Keratinocyte (primary cell): ENCODE measurements at regions not wholly inside any gene's neighbourhood (a gene's known extent, or its start where the extent isn't known, plus 50 kb on each side); places are given as distances from the start of the nearest gene placed in this dataset.

Experiments
- DNase-seq: peaks from one replicate; pipeline ENCODE4 v3.0.0-alpha.2; 2011; ENCODE audit warnings: low read depth, missing footprints, low spot score
- FAIRE-seq: peaks from 2 replicates; lab custom pipeline; 2011; peaks lifted over from hg19 to GRCh38; lab: Jason Lieb, UNC
- H2AFZ ChIP-seq: 2 replicates; pipeline ENCODE4 v1.6.0; 2012; ENCODE audit warnings: low read length, control low read depth, inconsistent platforms; ENCODE audit not compliant: control insufficient read depth
- H3K27ac ChIP-seq: 2 replicates; pipeline ENCODE4 v1.5.1; 2011; ENCODE audit warnings: low read length; ENCODE audit not compliant: control insufficient read depth, insufficient read depth
- H3K27me3 ChIP-seq: 3 replicates; pipeline ENCODE4 v1.6.0; 2011; ENCODE audit warnings: low read length; ENCODE audit not compliant: control insufficient read depth, insufficient read depth; ENCODE audit errors: extremely low read depth
- H3K36me3 ChIP-seq, 2 experiments: 2 replicates in 1 of 2; 3 replicates in 1 of 2; pipeline ENCODE4 v1.5.1; 2011; ENCODE audit warnings: low read length in 2 of 2, mild to moderate bottlenecking in 1 of 2; ENCODE audit not compliant: control insufficient read depth in 2 of 2, insufficient read depth in 2 of 2; ENCODE audit errors: extremely low read depth in 1 of 2
- H3K4me1 ChIP-seq: 3 replicates; pipeline ENCODE4 v1.5.1; 2011; ENCODE audit warnings: low read length; ENCODE audit not compliant: control insufficient read depth, insufficient read depth; ENCODE audit errors: extremely low read depth
- H3K4me2 ChIP-seq: 3 replicates; pipeline ENCODE4 v1.6.0; 2011; ENCODE audit warnings: low read depth, low read length; ENCODE audit not compliant: control insufficient read depth, insufficient read depth; ENCODE audit errors: extremely low read depth
- H3K4me3 ChIP-seq, 3 experiments: fragments of 200-600 bp in 1 of 3; sonication (generic) in 1 of 3; 2 replicates in 2 of 3; 3 replicates in 1 of 3; pipeline ENCODE4 v1.5.1; 2011 to 2016; ENCODE audit warnings: low read length in 3 of 3, mild to moderate bottlenecking in 3 of 3, control low read depth in 2 of 3, inconsistent platforms in 1 of 3, low read depth in 1 of 3, mixed read lengths in 1 of 3, mixed run types in 1 of 3, moderate library complexity in 1 of 3; ENCODE audit not compliant: control insufficient read depth in 2 of 3, insufficient read depth in 2 of 3; ENCODE audit errors: extremely low read depth in 1 of 3
- H3K79me2 ChIP-seq: 2 replicates; pipeline ENCODE4 v1.6.0; 2012; ENCODE audit warnings: low read length; ENCODE audit not compliant: control insufficient read depth, insufficient read depth
- H3K9ac ChIP-seq: 3 replicates; pipeline ENCODE4 v1.6.0; 2011; ENCODE audit warnings: low read length; ENCODE audit not compliant: control insufficient read depth, insufficient read depth; ENCODE audit errors: extremely low read depth
- H3K9me1 ChIP-seq: 3 replicates; pipeline ENCODE4 v1.6.0; 2011; ENCODE audit warnings: low read length; ENCODE audit not compliant: control insufficient read depth, insufficient read depth; ENCODE audit errors: extremely low read depth
- H3K9me3 ChIP-seq: 2 replicates; pipeline ENCODE4 v1.5.1; 2012; ENCODE audit warnings: low read depth, low read length; ENCODE audit not compliant: control insufficient read depth
- H4K20me1 ChIP-seq: 3 replicates; pipeline ENCODE4 v1.6.0; 2011; ENCODE audit warnings: low read length; ENCODE audit not compliant: control insufficient read depth, insufficient read depth; ENCODE audit errors: extremely low read depth
- CTCF ChIP-seq, 3 experiments: IDR thresholded peaks in 1 of 3; conservative IDR thresholded peaks in 1 of 3; optimal IDR thresholded peaks in 1 of 3; 2 replicates in 2 of 3; 3 replicates in 1 of 3; pipeline versions ENCODE3 to v1.5.1; 2011; ENCODE audit warnings: low read length in 3 of 3, mild to moderate bottlenecking in 3 of 3, moderate library complexity in 2 of 3, control low read depth in 1 of 3, inconsistent platforms in 1 of 3; ENCODE audit not compliant: insufficient read depth in 2 of 3; ENCODE audit errors: extremely low read depth in 1 of 3
- EZH2 ChIP-seq: IDR thresholded peaks from one replicate; pipeline ENCODE4 v1.6.1; 2012; ENCODE audit warnings: inconsistent platforms, mild to moderate bottlenecking, low read length, moderate library complexity
- dilution Hi-C: fragments of 300-500 bp; cut with MboI; formaldehyde crosslinking; loops from one replicate; pipeline ENCODE4 v1.7.0; 2020; ENCODE audit warnings: low sequenced_read_pairs; ENCODE audit not compliant: extremely low pct_ligation_motif_present

- Histone ChIP-seq H3K4me2 (no peak overlapping the region), H3K27ac (no peak overlapping the region), H3K36me3 (no peaks in the 10 kb centered on the region), H3K9me3 (no peaks in the 10 kb centered on the region), H3K27me3 (no peaks in the 10 kb centered on the region), H2AFZ (no peak overlapping the region), H3K9me1 (no peaks in the 10 kb centered on the region), H4K20me1 (no peaks in the 10 kb centered on the region), H3K4me3 (no peak overlapping the region), H3K79me2 (no peaks in the 10 kb centered on the region), H3K4me1 (no peaks in the 10 kb centered on the region), H3K9ac (no peak overlapping the region)
- FAIRE-seq (no peak), DNase-seq (no peak)
- dilution Hi-C loops, result no loop called here
- TF ChIP-seq CTCF (optimal IDR thresholded peaks at IDR 0.05 in 1 of 3, IDR thresholded peaks at IDR 0.05 in 1 of 3, conservative IDR thresholded peaks at IDR 0.05 in 1 of 3; ENCODE audit: extremely low read depth in 1 of 3, insufficient read depth in 2 of 3, low read length in 3 of 3) (no peak), EZH2 (no peak)
These were observed 249.9 kb upstream of the LRTM1 start for GRCh38 chr3:55177749-55178148.

- no peaks in the 10 kb centered on the region for H3K4me1 ChIP-seq
- no peaks in the 10 kb centered on the region for H4K20me1 ChIP-seq
- H3K79me2 ChIP-seq, result no peaks in the 10 kb centered on the region
- no peaks in the 10 kb centered on the region for H3K27me3 ChIP-seq
- FAIRE-seq (no peak), DNase-seq (no peak)
- no peaks in the 10 kb centered on the region for H3K9me1 ChIP-seq
- H3K4me3 ChIP-seq, result no peak overlapping the region
- no peak for TF ChIP-seq CTCF (optimal IDR thresholded peaks at IDR 0.05 in 1 of 3, IDR thresholded peaks at IDR 0.05 in 1 of 3, conservative IDR thresholded peaks at IDR 0.05 in 1 of 3; ENCODE audit: extremely low read depth in 1 of 3, insufficient read depth in 2 of 3, low read length in 3 of 3)
- no peak for TF ChIP-seq EZH2
- no peaks in the 10 kb centered on the region for H3K36me3 ChIP-seq
- no peak overlapping the region for H2AFZ ChIP-seq
- H3K27ac ChIP-seq, result no peak overlapping the region
- no peaks in the 10 kb centered on the region for H3K9me3 ChIP-seq
- no peak overlapping the region for H3K4me2 ChIP-seq
- dilution Hi-C loops, result no loop called here
- H3K9ac ChIP-seq, result no peak overlapping the region
These were observed 247.6 kb upstream of the LRTM1 start for GRCh38 chr3:55175423-55175822.
